Choroid plexus epithelial cell (primary cell): ENCODE measurements at regions not wholly inside any gene's neighbourhood (a gene's known extent, or its start where the extent isn't known, plus 50 kb on each side); places are given as distances from the start of the nearest gene placed in this dataset.

Source experiments
- DNase-seq: peaks from one replicate; pipeline ENCODE4 v3.0.0-alpha.2; 2010; ENCODE audit warnings: low read depth
- H3K4me3 ChIP-seq: 2 replicates; pipeline ENCODE4 v1.5.1; 2011; ENCODE audit warnings: low read depth, mild to moderate bottlenecking, control low read depth, low read length, moderate library complexity
- CTCF ChIP-seq: conservative IDR thresholded peaks from 2 replicates; pipeline ENCODE4 v1.5.1; 2011; ENCODE audit warnings: low read depth, mild to moderate bottlenecking, control low read depth, inconsistent platforms, low read length, moderate library complexity

- H3K4me3 ChIP-seq, result no peak overlapping the region
- DNase-seq, result peak; percentile 43
- TF ChIP-seq CTCF, result no peak
Observed at GRCh38 chr7:15916681-15917380, 230.3 kb upstream of the MEOX2 start.

GRCh38 chr7:15915686-15916293, 229.3 kb upstream of the MEOX2 start:
- TF ChIP-seq CTCF, result no peak
- no peak for DNase-seq
- H3K4me3 ChIP-seq, result no peak overlapping the region

GRCh38 chr7:15914611-15915010, 228.1 kb upstream of the MEOX2 start:
- DNase-seq, result no peak
- TF ChIP-seq CTCF, result no peak
- H3K4me3 ChIP-seq, result no peak overlapping the region

- H3K4me3 ChIP-seq, result no peak overlapping the region
- TF ChIP-seq CTCF, result no peak
- no peak for DNase-seq
Observed at GRCh38 chr7:15906436-15906835, 220.0 kb upstream of the MEOX2 start.

GRCh38 chr7:15905251-15906040, 219.0 kb upstream of the MEOX2 start:
- H3K4me3 ChIP-seq, result no peak overlapping the region
- no peak for TF ChIP-seq CTCF
- no peak for DNase-seq

- H3K4me3 ChIP-seq, result no peak overlapping the region
- no peak for TF ChIP-seq CTCF
- DNase-seq, result peak; percentile 56
Observed at GRCh38 chr7:15891151-15891881, 204.8 kb upstream of the MEOX2 start.
